NCI-H524 (cell line): ENCODE measurements at regions not wholly inside any gene's neighbourhood (a gene's known extent, or its start where the extent isn't known, plus 50 kb on each side); places are given as distances from the start of the nearest gene placed in this dataset.
"Not testable (repeated sequence)": the region's sequence is repeated elsewhere in the genome, so short reads cannot be mapped to it uniquely, and the experiment has no call there.

Source experiments
- DNase-seq, 2 experiments: peaks; one replicate each; lab custom pipeline; 2025; lab: John Stamatoyannopoulos, UW

DNA sequence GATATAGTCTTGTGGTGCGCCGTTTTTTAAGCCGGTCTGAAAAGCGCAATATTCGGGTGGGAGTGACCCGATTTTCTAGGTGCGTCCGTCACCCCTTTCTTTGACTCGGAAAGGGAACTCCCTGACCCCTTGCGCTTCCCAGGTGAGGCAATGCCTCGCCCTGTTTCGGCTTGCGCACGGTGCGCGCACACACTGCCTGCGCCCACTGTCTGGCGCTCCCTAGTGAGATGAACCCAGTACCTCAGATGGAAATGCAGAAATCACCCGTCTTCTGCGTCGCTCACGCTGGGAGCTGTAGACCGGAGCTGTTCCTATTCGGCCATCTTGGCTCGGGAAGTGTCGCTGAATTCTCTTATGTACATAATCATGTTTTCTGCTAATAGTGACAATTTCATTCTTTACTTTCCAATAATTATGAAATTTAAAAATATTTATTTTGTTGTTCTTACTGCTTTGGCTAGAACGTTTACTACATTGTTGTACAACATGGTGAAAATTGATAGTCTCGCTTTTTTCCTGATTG, 61.2 kb upstream of the MINDY3 start:
- not testable (repeated sequence) for DNase-seq

DNA sequence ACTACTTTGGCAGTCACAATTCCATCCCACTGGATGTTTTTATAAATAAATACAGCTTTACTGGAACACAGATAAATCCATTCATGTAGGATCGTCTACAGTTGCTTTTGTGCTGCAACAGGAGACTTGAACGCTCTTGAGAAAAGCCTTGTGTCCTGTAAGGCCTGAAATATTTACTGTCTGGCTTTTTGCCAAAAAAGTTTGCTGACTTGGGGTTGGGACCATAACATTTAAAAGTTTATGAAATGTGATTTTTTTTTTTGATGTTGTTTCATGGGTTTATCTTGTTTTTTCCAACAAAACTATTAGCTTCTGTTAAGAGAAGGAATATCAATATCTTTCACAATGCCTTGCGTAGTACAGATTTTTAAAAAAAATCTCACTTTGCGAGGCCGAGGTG, 71.1 kb upstream of the MINDY3 start:
- DNase-seq = no peak

DNA sequence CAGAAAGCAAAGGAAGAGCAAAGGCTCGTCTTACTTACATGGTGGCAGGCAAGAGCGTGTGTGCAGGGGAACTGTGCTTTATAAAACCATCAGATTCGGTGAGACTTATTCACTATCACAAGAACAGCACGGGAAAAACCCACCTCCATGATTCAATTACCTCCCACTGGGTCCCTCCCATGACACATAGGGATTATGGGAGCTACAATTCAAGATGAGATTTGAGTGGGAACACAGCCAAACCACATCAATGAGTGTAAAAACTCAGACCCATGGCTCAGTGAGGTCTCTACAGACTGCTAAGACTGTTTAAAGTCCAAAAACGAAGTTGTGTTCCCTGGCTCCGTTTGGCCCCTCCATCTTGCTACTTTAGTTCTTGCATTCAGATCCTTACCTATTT, 79.2 kb upstream of the MINDY3 start:
- not testable (repeated sequence) for DNase-seq

DNA sequence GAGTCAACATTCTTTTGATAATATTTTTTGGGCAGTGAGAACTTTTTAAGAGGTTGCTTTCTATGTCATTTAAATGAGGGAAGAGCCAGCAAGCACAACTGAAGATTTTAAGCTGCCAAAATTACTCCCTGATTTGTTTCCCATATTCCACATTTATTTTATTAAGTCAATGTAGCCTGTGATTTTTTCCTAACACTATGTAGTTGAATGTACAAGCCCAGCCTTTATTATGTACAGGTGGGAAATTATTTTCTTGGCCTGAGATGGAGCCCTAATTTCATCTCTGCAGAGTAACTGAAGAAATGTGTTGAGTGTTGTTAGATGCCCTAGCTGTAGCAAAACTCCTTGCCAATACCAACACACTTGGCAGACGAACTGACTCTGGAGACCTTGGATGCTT, 83.1 kb upstream of the MINDY3 start:
- DNase-seq = no peak

DNA sequence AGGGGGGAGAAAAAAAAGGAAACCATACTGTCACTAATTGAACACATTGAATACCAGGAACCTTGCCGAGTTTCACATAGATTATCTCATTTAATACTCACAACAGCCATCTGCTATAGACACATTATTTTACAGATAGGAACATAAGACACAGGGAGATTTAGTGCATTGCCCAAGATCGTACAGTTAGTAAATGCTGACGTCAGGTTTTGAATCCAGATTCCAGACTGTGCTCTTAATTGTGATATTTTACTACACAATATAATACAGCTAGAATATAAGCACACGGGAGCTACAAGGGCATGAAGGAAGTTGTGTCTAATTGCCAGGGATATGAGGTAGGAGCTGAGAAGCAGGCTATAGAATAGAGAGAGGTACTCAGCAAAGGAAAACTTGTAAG, 93.9 kb upstream of the MINDY3 start:
- DNase-seq = no peak

DNA sequence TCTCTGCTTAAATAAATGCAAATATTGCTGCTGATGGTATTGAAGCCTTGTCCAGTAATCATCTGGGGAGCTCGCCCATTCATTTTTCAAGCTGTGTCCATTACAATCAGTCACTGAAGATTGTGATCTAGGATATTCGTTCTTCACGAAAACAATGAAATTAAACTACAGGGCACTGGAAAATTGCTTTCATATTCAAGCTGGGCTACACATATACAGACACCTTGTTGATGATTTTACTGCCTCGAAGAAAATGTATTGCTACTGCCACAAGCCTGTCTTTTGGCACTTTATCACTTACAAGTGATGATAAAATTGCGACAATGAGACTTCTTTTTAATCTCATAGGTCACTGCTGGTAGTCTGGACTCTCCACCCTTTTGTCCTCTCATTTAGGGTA, 100.0 kb upstream of the MINDY3 start:
- no peak for DNase-seq

DNA sequence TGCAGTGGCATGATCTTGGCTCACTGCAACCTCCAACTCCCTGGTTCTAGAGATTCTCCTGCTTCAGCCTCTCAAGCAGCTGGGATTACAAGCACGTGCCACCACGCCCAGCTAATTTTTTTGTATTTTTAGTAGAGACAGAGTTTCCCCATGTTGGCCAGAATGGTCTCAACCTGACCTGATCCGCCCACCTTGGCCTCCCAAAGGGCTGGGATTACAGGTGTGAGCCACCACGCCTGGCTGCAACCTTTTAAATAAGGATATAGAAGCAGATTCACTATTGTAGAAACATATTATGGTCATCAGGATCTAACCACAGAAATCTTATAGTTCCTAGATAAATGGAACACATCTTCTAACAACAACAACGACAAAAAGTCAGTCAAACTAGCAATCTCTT, 112.4 kb upstream of the MINDY3 start:
- not testable (repeated sequence) for DNase-seq

DNA sequence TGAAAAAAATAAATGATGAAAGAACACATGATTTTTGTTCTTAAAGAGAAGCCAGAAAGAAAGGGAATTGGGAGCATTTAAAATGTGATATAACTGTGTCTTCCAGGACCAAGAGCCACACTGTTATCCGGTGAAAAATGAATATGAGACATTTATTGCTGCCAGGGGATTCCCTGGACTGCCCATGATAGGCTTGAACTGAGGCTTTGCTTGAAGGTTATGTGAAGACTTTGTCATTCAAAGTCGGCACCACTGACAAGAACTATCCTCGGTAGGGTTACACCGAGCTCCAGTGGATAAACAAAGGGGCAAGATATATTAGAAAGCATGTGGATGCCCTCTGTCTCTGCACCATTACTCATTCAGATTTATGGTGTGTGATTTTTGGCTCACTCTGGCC, 125.4 kb upstream of the MINDY3 start:
- no peak for DNase-seq

DNA sequence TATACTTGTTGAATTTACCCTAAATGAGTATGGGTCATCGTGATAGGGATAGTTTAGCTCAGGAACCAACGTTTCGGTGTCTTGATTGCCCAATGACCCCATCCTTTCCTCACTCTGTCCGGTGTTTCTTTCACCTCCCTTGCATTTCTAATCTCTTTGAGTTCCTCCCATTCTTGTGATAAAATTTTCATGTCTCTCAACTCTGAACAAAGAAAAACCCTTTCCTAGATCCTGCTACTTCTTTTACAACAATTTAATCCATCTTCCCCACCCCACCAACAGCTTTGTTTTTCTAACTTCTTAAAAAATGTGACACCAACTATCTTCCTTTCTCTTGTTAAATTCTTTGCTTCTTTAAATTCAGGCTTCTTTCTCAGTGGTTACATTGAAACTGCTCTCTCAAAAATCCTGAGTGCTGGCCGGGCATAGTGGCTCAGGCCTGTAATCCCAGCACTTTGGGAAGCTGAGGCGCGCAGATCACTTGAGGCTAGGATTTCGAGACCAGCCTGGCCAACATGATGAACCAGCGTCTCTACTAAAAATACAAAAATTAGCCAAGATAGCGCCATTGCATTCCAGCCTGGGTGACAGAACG, 130.3 kb upstream of the MINDY3 start:
- no peak for DNase-seq

DNA sequence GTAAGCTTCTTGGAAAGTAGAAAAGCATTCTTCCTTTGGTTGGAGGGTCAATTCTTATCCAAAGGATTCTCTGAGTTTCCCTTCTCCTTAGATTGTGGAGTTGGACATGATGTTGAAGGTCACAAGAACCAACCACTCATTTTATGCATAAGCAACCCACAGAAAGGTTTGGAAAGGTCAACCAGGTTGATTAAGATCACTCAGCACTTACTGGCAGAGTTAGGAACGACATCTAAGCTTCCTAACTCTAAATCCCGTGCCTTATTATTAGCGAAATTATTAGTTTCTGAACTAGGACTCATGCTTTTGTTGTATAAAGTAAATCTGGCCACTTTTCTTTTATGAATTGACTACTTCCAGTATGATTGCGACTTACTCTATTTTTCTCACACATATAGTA, 137.0 kb upstream of the MINDY3 start:
- DNase-seq = no peak

DNA sequence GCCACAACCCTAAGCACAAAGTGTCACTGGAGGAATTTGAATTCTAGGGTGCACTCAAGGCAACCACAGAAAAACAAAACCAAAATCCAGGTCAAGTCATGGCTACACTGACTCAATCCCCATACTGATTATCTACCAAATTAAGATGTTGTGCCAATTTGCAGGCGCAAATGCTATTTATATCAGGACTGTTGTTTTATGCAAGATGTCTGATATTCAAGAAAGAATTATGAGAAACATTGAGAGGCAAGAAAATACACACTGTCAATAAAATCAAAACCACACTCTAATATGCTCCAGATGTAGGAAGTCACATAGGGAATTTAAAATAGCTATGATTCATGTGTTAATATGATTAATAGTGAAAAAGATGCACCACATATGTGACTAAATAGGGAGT, 141.3 kb upstream of the MINDY3 start:
- no peak for DNase-seq

DNA sequence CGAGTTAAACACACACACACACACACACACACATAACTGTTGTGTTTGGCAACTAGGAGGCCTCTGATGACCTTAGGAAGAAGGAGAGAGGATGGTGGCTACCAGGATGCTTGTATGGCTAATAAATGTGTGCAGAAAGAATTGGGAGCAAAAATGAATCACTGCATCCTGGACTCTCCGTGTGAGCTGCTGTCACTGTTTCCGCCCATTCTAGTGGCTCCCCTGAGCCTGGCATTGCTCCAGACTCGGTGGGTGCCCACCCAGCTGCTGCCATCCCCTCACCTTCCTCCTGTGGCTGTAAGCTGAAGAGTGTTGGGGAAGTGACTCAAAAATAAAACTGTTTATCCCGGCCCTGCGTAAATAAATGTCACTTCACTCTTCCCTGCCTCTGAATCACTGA, 149.5 kb upstream of the MINDY3 start:
- no peak for DNase-seq

DNA sequence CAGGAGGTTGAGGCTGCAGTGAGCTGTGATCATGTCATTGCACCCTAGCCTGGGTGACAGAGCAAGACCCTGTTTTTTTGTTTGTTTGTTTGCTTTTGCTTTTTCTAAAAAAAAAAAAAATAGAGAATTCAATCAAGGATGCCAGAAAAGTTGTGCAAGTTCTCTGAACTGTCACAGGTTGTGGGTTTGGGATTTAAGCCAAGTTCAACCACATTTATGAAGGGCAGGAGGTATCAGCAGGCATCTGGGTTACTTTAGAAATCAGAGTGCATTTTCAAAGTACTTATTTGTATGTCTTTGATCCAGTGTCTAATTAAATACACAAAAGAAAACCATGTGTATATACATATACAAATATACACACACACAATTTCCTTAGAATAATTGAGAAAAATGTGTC, 151.2 kb upstream of the MINDY3 start:
- no peak for DNase-seq

DNA sequence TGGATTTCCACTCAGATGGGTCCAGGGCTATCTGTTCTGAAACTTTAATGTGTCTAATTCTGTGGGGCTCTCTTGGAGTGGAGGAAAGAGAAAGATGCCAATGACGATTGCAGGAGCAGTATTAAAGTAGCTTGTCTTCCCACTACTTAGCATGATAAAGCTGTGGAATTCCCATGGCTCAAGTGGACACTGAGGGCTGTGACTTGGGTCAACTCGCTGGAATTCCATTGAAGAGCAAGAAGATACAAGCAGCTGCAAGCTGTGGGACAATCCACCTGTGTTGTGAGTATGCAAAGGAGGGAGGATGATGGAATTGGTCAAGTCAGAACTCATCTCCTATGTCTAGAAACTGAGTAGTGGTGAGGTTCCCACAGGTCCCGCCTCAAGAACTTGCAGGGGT, 154.2 kb upstream of the MINDY3 start:
- DNase-seq = no peak

DNA sequence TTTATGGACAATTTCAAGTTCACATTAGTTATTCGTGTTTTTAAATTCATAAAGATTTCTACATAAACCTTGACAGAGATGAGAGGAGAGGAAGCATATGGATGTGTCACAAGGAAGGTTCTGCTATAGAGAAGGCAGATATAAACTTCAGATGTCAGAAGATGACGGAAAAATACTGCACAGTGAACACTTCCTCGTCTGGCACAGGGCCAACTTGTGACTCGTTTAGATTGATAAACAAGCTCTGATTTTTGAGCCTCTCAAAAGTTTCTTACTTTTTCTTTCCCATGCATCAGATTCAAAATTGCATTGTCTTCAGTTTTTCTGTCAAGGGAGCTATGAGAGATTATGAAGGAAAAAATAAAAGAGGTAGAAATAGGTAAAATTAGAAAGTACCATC, 156.4 kb upstream of the MINDY3 start:
- no peak for DNase-seq

DNA sequence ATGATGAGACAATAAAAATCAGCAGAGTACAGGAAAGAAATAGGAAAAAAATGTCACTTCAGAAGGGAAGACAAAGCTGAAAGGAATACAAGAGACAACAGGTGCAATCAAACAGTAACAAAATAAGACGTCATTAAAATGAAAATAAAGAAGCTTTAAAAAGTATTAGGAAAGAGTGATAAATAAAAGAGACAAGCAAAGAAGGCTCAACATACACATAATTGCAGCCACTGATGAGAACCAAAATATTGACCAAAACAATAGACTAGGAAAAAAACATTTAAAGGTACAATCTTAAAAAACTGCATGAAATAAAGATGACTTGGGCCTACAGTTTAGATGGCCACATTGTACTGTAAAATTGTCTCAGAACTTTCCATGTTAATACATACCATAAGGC, 160.5 kb upstream of the MINDY3 start:
- DNase-seq = no peak

DNA sequence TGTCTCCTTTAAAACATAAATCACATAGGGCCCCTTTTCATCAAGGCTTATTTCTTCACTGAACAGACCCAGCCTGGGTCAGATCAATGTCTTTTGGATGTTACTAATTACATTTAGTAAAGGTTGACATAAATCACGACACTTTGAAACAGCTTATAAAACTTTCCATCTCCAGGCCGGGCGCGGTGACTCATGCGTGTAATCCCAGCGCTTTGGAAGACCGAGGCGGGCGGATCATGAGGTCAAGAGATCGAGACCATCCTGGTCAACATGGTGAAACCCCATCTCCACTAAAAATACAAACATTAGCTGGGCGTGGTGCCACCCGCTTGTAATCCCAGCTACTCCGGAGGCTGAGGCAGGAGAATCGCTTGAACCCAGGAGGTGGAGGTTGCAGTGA, 166.5 kb upstream of the MINDY3 start:
- not testable (repeated sequence) for DNase-seq

DNA sequence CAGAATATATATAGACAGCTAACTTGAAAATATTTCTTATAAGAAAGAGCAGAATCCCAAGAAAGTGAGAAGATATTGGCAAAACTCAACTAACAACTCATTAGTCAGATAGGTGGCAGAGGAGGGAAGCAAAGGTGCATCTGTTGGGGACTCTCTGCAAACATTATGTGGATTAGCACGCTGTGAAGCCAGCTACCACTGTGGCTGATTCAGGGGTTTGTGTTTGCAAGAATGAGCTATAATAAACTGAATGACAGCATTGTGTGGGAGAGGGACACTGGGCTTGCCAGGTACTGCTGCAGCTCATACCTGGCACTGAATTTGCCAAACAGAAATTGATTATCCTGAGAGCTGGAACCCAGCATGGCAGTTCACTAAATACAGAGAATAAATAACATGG, 170.3 kb upstream of the MINDY3 start:
- no peak for DNase-seq

DNA sequence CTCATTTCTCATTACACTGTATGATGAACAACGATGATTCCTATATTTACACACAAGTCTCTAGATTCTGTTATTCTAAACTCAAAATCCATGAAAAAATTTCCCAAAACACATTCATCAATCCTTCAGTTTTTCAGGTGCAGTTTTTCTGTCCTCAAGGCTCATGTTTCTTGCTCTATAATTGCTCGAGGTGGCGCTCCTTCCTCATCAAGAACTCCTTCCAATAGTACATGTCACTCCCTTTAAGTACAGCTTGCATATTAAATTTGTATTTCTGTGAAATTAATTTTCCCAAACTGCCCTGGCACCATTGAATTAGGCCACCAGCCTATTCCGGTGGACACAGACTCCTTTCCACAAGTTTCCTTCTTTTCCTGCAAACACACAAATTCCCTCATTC, 188.7 kb upstream of the MINDY3 start:
- DNase-seq = no peak

DNA sequence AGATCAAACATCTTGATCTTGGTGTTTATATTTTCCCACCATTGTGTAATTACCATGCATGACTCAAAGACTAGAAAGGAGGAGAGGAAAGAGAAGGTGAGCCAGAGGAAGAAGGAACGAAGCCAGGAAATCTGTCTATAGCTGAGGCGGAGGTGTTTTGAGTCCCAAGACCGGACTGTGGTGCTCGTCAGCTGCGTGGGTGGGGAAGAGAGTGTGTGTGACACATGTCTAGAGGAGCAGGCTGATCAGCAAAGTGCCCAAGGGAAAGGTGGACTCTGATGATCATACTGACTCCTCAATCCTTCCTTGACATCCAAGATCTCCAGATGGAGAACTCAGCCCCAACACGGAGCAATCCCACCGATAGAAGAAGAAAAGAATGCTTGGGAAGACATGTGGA, 189.5 kb upstream of the MINDY3 start:
- DNase-seq = no peak

DNA sequence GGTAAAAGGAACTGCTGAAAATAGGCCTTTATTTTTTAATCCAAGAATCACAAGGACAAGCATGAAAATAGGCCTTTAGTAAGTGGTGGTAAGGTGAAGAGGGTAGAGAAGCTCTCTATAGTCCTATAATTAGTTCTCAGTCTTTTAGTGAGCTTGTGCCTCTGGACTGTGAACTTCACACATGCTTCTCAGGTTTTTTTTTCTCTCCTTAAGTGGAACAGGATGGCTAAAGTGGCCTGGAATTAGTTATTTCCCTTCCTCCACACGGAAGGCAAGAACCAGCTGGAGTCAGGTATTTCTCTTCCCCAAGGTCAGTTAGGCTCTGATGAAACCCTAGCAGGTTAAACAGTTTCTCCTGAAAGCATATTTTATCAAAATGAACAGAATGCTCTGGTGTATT, 203.0 kb upstream of the MINDY3 start:
- peak in 1 of 2 experiments; percentile 1 for DNase-seq

DNA sequence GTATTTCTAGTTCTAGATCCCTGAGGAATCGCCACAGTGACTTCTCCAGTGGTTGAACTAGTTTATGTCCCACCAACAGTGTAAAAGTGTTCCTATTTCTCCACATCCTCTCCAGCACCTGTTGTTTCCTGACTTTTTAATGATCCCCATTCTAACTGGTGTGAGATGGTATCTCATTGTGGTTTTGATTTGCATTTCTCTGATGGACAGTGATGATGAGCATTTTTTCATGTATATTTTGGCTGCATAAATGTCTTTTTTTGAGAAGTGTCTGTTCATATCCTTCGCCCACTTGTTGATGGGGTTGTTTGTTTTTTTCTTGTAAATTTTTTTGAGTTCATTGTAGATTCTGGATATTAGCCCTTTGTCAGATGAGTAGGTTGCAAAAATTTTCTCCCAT, 223.2 kb upstream of the MINDY3 start:
- DNase-seq = not testable (repeated sequence)

DNA sequence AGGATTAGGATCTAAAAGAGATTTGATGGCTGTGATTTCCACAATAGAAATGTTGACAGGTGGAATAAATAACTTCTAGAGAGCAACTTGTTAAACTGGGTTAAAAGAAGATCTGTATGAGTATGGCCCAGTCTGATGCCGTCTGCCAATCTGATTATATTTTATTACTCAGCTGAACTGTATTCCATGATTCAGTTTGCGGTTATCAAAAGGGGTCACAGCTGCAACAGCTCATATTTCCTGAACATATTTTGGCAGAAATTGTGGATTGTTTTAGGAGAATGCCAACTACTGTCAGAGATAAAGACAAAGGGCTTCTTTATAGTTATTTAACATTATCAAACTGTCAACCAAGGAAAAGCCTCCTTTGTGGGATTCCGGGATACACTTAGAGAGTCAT, 244.8 kb upstream of the MINDY3 start:
- DNase-seq = no peak
